HCT116 (cell line): ENCODE measurements at regions not wholly inside any gene's neighbourhood (a gene's known extent, or its start where the extent isn't known, plus 50 kb on each side); places are given as distances from the start of the nearest gene placed in this dataset.

Experiments used
- ATAC-seq: fragments of 200-7000 bp; cut with Tn5 transposase; 2 replicates; pipeline ENCODE4 v1.9.1; 2020; ENCODE audit warnings: mild to moderate bottlenecking, moderate library complexity
- BruUV-seq: library from RNA; stranded (reverse); fragments of 400-500 nt; replicated peaks from 2 replicates; lab custom pipeline; 2021; lab: Mats Ljungman, UMichigan
- CTCF ChIA-PET: fragments of 300-600 bp; sonication (Branson Sonifier 250); formaldehyde crosslinking; loops from one replicate; lab custom pipeline; 2021; ENCODE audit warnings: antibody characterized with exemption; lab: Charles Lee
- POLR2A ChIA-PET: fragments of 300-600, 350-600 bp; sonication (Branson Sonifier 250); formaldehyde crosslinking; loops from one replicate; lab custom pipeline; 2021; ENCODE audit warnings: antibody characterized with exemption; lab: Charles Lee
- RAD21 ChIA-PET, 2 experiments: fragments of 300-600 bp; sonication (Branson Sonifier 250); formaldehyde crosslinking; loops; one replicate each; lab custom pipeline; 2023; ENCODE audit warnings: low total read pairs in 2 of 2; ENCODE audit not compliant: uncharacterized antibody in 2 of 2, unreplicated experiment in 2 of 2, low non-redundant PET in 1 of 2; lab: Charles Lee
- DNase-seq: peaks from one replicate; pipeline ENCODE4 v3.0.0-alpha.2; 2010; ENCODE audit warnings: low read depth, low spot score
- H2AFZ ChIP-seq: fragments of 200-600 bp; shearing (Covaris generic), sonication (generic); 2 replicates; pipeline ENCODE4 v1.6.1; 2017; ENCODE audit warnings: low read depth, mixed run types, mixed read lengths, antibody characterized with exemption, low read length; ENCODE audit not compliant: poor library complexity, severe bottlenecking
- H3K27ac ChIP-seq: 2 replicates; pipeline ENCODE4 v1.5.1; 2012; ENCODE audit warnings: low read depth, low read length
- H3K27me3 ChIP-seq: fragments of 200-600 bp; sonication (generic); 2 replicates; pipeline ENCODE4 v1.6.1; 2016; ENCODE audit warnings: mixed run types, low read length, mixed read lengths; ENCODE audit not compliant: insufficient read depth
- H3K36me3 ChIP-seq, 2 experiments: fragments of 200-500 bp in 1 of 2; fragments of 200-600 bp in 1 of 2; sonication (Bioruptor generic) in 1 of 2; sonication (generic) in 1 of 2; 2 replicates each; pipeline versions ENCODE4 v1.5.1 to v1.6.1; 2014 to 2016; ENCODE audit warnings: low read length in 2 of 2, inconsistent platforms in 1 of 2, mixed read lengths in 1 of 2, mixed run types in 1 of 2; ENCODE audit not compliant: insufficient read depth in 2 of 2, control insufficient read depth in 1 of 2
- H3K4me1 ChIP-seq, 2 experiments: fragments of 200-600 bp in 1 of 2; sonication (generic) in 1 of 2; 2 replicates each; pipeline versions ENCODE4 v1.5.1 to v1.6.1; 2012 to 2017; ENCODE audit warnings: low read length in 2 of 2, inconsistent platforms in 1 of 2, mild to moderate bottlenecking in 1 of 2, mixed read lengths in 1 of 2, mixed run types in 1 of 2, moderate library complexity in 1 of 2; ENCODE audit not compliant: insufficient read depth in 2 of 2, control insufficient read depth in 1 of 2
- H3K4me2 ChIP-seq: fragments of 200-600 bp; sonication (generic); 2 replicates; pipeline ENCODE4 v1.6.1; 2017; ENCODE audit warnings: mixed run types, low read length, mixed read lengths
- H3K4me3 ChIP-seq, 2 experiments: fragments of 200-600 bp in 1 of 2; sonication (generic) in 1 of 2; replicated peaks in 1 of 2; 2 replicates each; pipeline ENCODE4 v1.5.1; 2011 to 2016; ENCODE audit warnings: low read length in 2 of 2, control low read depth in 1 of 2, low read depth in 1 of 2, mild to moderate bottlenecking in 1 of 2, mixed read lengths in 1 of 2, mixed run types in 1 of 2
- H3K79me2 ChIP-seq: fragments of 200-600 bp; sonication (generic); 2 replicates; pipeline ENCODE4 v1.6.1; 2017; ENCODE audit warnings: mild to moderate bottlenecking, mixed run types, low read length, moderate library complexity, mixed read lengths; ENCODE audit not compliant: insufficient read depth
- H3K9ac ChIP-seq: fragments of 200-600 bp; sonication (generic); 2 replicates; pipeline ENCODE4 v1.6.1; 2016; ENCODE audit warnings: low read length, mixed read lengths
- H3K9me2 ChIP-seq: fragments of 200-600 bp; sonication (generic), shearing (Covaris generic); 2 replicates; pipeline ENCODE4 v1.6.1; 2017; ENCODE audit warnings: mixed run types, mild to moderate bottlenecking, moderate library complexity; ENCODE audit not compliant: insufficient read depth
- H3K9me3 ChIP-seq, 2 experiments: fragments of 200-500 bp in 1 of 2; fragments of 200-600 bp in 1 of 2; sonication (Bioruptor generic) in 1 of 2; sonication (generic) in 1 of 2; 2 replicates each; pipeline ENCODE4 v1.6.1; 2014 to 2017; ENCODE audit warnings: low read length in 2 of 2, mixed read lengths in 2 of 2, inconsistent platforms in 1 of 2, low read depth in 1 of 2, mild to moderate bottlenecking in 1 of 2, mixed run types in 1 of 2, moderate library complexity in 1 of 2; ENCODE audit not compliant: control insufficient read depth in 1 of 2, insufficient read depth in 1 of 2
- H4K20me1 ChIP-seq: fragments of 200-600 bp; sonication (generic), shearing (Covaris generic); 2 replicates; pipeline ENCODE4 v1.6.1; 2017; ENCODE audit warnings: mixed run types, mild to moderate bottlenecking, moderate library complexity; ENCODE audit not compliant: insufficient read depth
- ATF3 ChIP-seq: IDR thresholded peaks from 2 replicates; pipeline ENCODE4 v1.6.1; 2012
- CBX3 ChIP-seq: IDR thresholded peaks from 2 replicates; pipeline ENCODE4 v1.6.1; 2012; ENCODE audit warnings: low read depth
- CEBPB ChIP-seq: IDR thresholded peaks from 2 replicates; pipeline ENCODE4 v1.6.1; 2012; ENCODE audit warnings: low read depth
- ELF1 ChIP-seq: IDR thresholded peaks from 2 replicates; pipeline ENCODE4 v1.6.1; 2012; ENCODE audit warnings: low read depth, borderline replicate concordance
- EZH2 ChIP-seq: fragments of 200-600 bp; sonication (generic); IDR thresholded peaks from 2 replicates; pipeline ENCODE4 v1.6.1; 2017; ENCODE audit warnings: antibody characterized with exemption, mixed run types
- FOSL1 ChIP-seq: IDR thresholded peaks from 2 replicates; pipeline ENCODE4 v1.6.1; 2012; ENCODE audit warnings: low read depth
- JUND ChIP-seq: IDR thresholded peaks from 2 replicates; pipeline ENCODE4 v1.6.1; 2012
- RAD21 ChIP-seq: IDR thresholded peaks from 2 replicates; pipeline ENCODE4 v1.6.1; 2012; ENCODE audit warnings: low read depth, mild to moderate bottlenecking
- REST ChIP-seq: IDR thresholded peaks from 2 replicates; pipeline ENCODE4 v1.6.1; 2012; ENCODE audit warnings: low read depth
- SP1 ChIP-seq: IDR thresholded peaks from 2 replicates; pipeline ENCODE4 v1.6.1; 2012; ENCODE audit warnings: low read depth
- ZFX ChIP-seq: fragments of 450-650 bp; IDR thresholded peaks from 2 replicates; pipeline ENCODE4 v1.6.1; 2017
- intact Hi-C: fragments of 100-400 bp; cut with micrococcal nuclease; formaldehyde crosslinking; loops from 2 replicates; pipeline ENCODE4 v1.10.0; 2022

GRCh38 chr15:79560384-79560783 lies 128.2 kb downstream of the MINAR1 start (continued):
- TF ChIP-seq REST: no peak
- TF ChIP-seq RAD21: no peak

DNA sequence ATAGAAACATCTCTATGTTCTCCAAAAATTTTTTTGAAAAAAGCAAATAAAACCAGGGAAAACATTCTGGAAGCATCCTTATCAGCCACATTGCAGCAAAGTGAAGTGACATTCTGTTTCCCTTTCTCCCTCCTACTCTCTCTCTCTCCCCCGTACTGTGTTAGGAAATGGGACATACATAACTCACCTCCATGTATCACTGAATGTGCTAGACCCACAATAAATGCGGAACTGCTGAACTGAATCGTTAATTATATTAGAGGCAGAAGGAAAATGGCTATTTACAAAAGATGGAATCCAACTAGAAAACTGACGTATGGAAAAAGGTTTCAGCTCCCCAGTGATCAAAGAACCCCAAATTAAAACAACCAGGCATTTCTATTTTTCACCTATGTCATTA lies 129.8 kb downstream of the MINAR1 start:
- Histone ChIP-seq H3K9ac (no peak overlapping the region), H3K4me2 (no peak overlapping the region), H3K79me2 (no peaks in the 10 kb centered on the region), H3K4me3 (no peak overlapping the region), H3K36me3 (no peaks in the 10 kb centered on the region), H3K9me3 (no peaks in the 10 kb centered on the region), H3K9me2 (no peaks in the 10 kb centered on the region), H3K27ac (no peak overlapping the region), H2AFZ (no peak overlapping the region), H3K27me3 (peaks cover 7% of the 10 kb centered on the region; the same call in 1 of the 2 replicates), H3K4me1 (no peaks in the 10 kb centered on the region), H4K20me1 (no peaks in the 10 kb centered on the region)
- no peak for DNase-seq
- RAD21 ChIA-PET: no interaction called here
- no peak for TF ChIP-seq CBX3
- TF ChIP-seq CEBPB: no peak
- TF ChIP-seq FOSL1: no peak
- no peak for TF ChIP-seq ELF1
- no peak for TF ChIP-seq JUND
- TF ChIP-seq EZH2: no peak
- TF ChIP-seq ATF3: no peak
- no peak for TF ChIP-seq RAD21
- TF ChIP-seq SP1: no peak
- no peak for TF ChIP-seq ZFX
- no peak for ATAC-seq
- BruUV-seq: no TSS peak
- CTCF ChIA-PET: no interaction called here
- intact Hi-C loops: no loop called here
- POLR2A ChIA-PET: no interaction called here
